Body of pancreas (tissue), 4 donors: ENCODE measurements at regions not wholly inside any gene's neighbourhood (a gene's known extent, or its start where the extent isn't known, plus 50 kb on each side); places are given as distances from the start of the nearest gene placed in this dataset.

Experiments
- ATAC-seq: fragments of 150-250 bp; one replicate; pipeline ENCODE4 v1.9.1; 2016
- DNase-seq, 4 donors: peaks; one replicate each; pipeline ENCODE4 v3.0.0-alpha.2; 2019
- H3K27ac ChIP-seq, 4 donors: fragments of 200-600 bp; sonication (generic); 1 replicate in 3 of 4; 2 replicates in 1 of 4; pipeline versions ENCODE4 v1.5.1 to v1.6.1; 2016 to 2019; ENCODE audit warnings: mild to moderate bottlenecking in 1 of 4, mixed read lengths in 1 of 4, moderate library complexity in 1 of 4
- H3K27me3 ChIP-seq, 2 donors: fragments of 200-600 bp; sonication (generic); one replicate each; pipeline ENCODE4 v1.6.0; 2016; ENCODE audit warnings: mild to moderate bottlenecking in 1 of 2
- H3K36me3 ChIP-seq, 2 donors: fragments of 200-600 bp; sonication (generic); replicated peaks in 1 of 2; 2 replicates each; pipeline ENCODE4 v1.5.1; 2016; ENCODE audit warnings: low read depth in 2 of 2; ENCODE audit not compliant: insufficient read depth in 1 of 2
- H3K4me1 ChIP-seq: fragments of 200-600 bp; sonication (generic); one replicate; pipeline ENCODE4 v1.6.0; 2016
- H3K4me3 ChIP-seq, 2 donors: fragments of 200-600 bp; sonication (generic); 1 replicate in 1 of 2; 2 replicates in 1 of 2; pipeline ENCODE4 v1.5.1; 2016 to 2019
- H3K9me3 ChIP-seq, 3 donors: fragments of 200-600 bp; sonication (generic); 1 replicate in 2 of 3; 2 replicates in 1 of 3; pipeline ENCODE4 v1.5.1; 2016
- CTCF ChIP-seq, 7 experiments: fragments of 450-650 bp in 4 of 7; fragments of 200-600 bp in 3 of 7; sonication (generic) in 3 of 7; IDR thresholded peaks; one replicate each; pipeline ENCODE4 v1.5.1; 2016 to 2019; ENCODE audit warnings: antibody characterized with exemption in 7 of 7
- POLR2A ChIP-seq, 3 donors: fragments of 450-650 bp; IDR thresholded peaks; one replicate each; pipeline ENCODE4 v1.6.1; 2016; ENCODE audit warnings: antibody characterized with exemption in 3 of 3, mild to moderate bottlenecking in 2 of 3
- WGBS, 2 donors: methylation state at CpG; one replicate each; pipeline ENCODE4 v1.1.5; 2017; 5-methylcytosine and 5-hydroxymethylcytosine counted together
- intact Hi-C: fragments of 100-400 bp; cut with DNase I; formaldehyde crosslinking; loops from one replicate; pipeline ENCODE4 v1.15.1; 2023

GRCh38 chr3:75220932-75221331, 443.2 kb upstream of the FRG2C start:
- intact Hi-C loops = no loop called here
- Histone ChIP-seq H3K27me3 (no peaks in the 10 kb centered on the region), H3K4me3 (no peak overlapping the region), H3K9me3 (no peaks in the 10 kb centered on the region), H3K36me3 (no peaks in the 10 kb centered on the region), H3K27ac (no peak overlapping the region), H3K4me1 (no peaks in the 10 kb centered on the region)
- DNase-seq (no peak), ATAC-seq (no peak)
- WGBS, 2 donors = 27 to 37% methylated on average over 4 of the region's 4 CpGs
- TF ChIP-seq CTCF (IDR thresholded peaks at IDR 0.05) = no peak
- TF ChIP-seq POLR2A (IDR thresholded peaks at IDR 0.05) = no peak

- DNase-seq (no peak), ATAC-seq (no peak)
- Histone ChIP-seq H3K36me3 (no peaks in the 10 kb centered on the region), H3K9me3 (no peaks in the 10 kb centered on the region), H3K4me1 (no peaks in the 10 kb centered on the region), H3K27ac (no peak overlapping the region), H3K4me3 (no peak overlapping the region), H3K27me3 (no peaks in the 10 kb centered on the region)
- WGBS, 2 donors = 33 to 35% methylated on average over 2 of the region's 2 CpGs
- TF ChIP-seq POLR2A (IDR thresholded peaks at IDR 0.05) (no peak), CTCF (IDR thresholded peaks at IDR 0.05) (no peak)
- intact Hi-C loops = no loop called here
Measured at GRCh38 chr3:75224412-75224811, 439.7 kb upstream of the FRG2C start.

GRCh38 chr3:75232216-75232615, 431.9 kb upstream of the FRG2C start:
- ATAC-seq = no peak
- Histone ChIP-seq H3K36me3 (no peaks in the 10 kb centered on the region), H3K4me1 (no peaks in the 10 kb centered on the region), H3K27ac (no peak overlapping the region), H3K4me3 (no peak overlapping the region), H3K27me3 (no peaks in the 10 kb centered on the region), H3K9me3 (no peaks in the 10 kb centered on the region)
- TF ChIP-seq POLR2A (IDR thresholded peaks at IDR 0.05) (no peak), CTCF (IDR thresholded peaks at IDR 0.05) (no peak)
- intact Hi-C loops = no loop called here
- DNase-seq = no peak
- WGBS, 2 donors = 50 to 53% methylated on average over 1 of the region's 1 CpG

- intact Hi-C loops = no loop called here
- WGBS, 2 donors = 69 to 85% methylated on average over 4 of the region's 4 CpGs
- Histone ChIP-seq H3K36me3 (no peaks in the 10 kb centered on the region), H3K9me3 (no peaks in the 10 kb centered on the region), H3K27ac (no peak overlapping the region), H3K4me3 (no peak overlapping the region), H3K4me1 (no peaks in the 10 kb centered on the region), H3K27me3 (no peaks in the 10 kb centered on the region)
- DNase-seq (no peak), ATAC-seq (no peak)
- TF ChIP-seq CTCF (IDR thresholded peaks at IDR 0.05) (no peak), POLR2A (IDR thresholded peaks at IDR 0.05) (no peak)
Measured at GRCh38 chr3:75235631-75236030, 428.5 kb upstream of the FRG2C start.

GRCh38 chr3:75237053-75237452, 427.1 kb upstream of the FRG2C start:
- H3K4me1 ChIP-seq = no peaks in the 10 kb centered on the region
- TF ChIP-seq CTCF (IDR thresholded peaks at IDR 0.05) = no peak
- no peak for TF ChIP-seq POLR2A (IDR thresholded peaks at IDR 0.05)

More at GRCh38 chr3:75237053-75237452, 427.1 kb upstream of the FRG2C start:
- H3K36me3 ChIP-seq = no peaks in the 10 kb centered on the region
- H3K27ac ChIP-seq = no peak overlapping the region
- ATAC-seq = no peak
- no peak for DNase-seq
- 34% methylated on average over 1 of the region's 1 CpG for WGBS, 2 donors
- H3K27me3 ChIP-seq = no peaks in the 10 kb centered on the region
- intact Hi-C loops = no loop called here
- H3K9me3 ChIP-seq = no peaks in the 10 kb centered on the region
- no peak overlapping the region for H3K4me3 ChIP-seq
